ENCODE measurements at regions not wholly inside any gene's neighbourhood (a gene's known extent, or its start where the extent isn't known, plus 50 kb on each side); places are given as distances from the start of the nearest gene placed in this dataset.
"Not testable (repeated sequence)": the region's sequence is repeated elsewhere in the genome, so short reads cannot be mapped to it uniquely, and the experiment has no call there.

GRCh38 chr7:149568218-149568617, 70.6 kb upstream of the ZNF746 start:
- no peak for DNase-seq (ENCODE audit: low spot score)

- DNase-seq (ENCODE audit: low spot score), result no peak
These were observed 68.5 kb upstream of the ZNF746 start for GRCh38 chr7:149566103-149566502.

- no peak for DNase-seq (ENCODE audit: low spot score)
These were observed 67.4 kb upstream of the ZNF746 start for GRCh38 chr7:149565096-149565382.

- no peak for DNase-seq (ENCODE audit: low spot score)
These were observed 66.9 kb upstream of the ZNF746 start for GRCh38 chr7:149564340-149565095.

GRCh38 chr7:149562602-149563001, 65.0 kb upstream of the ZNF746 start:
- DNase-seq (ENCODE audit: low spot score), result no peak

GRCh38 chr7:149561072-149561471, 63.5 kb upstream of the ZNF746 start:
- DNase-seq (ENCODE audit: low spot score), result no peak

- no peak for DNase-seq (ENCODE audit: low spot score)
These were observed 62.1 kb upstream of the ZNF746 start for GRCh38 chr7:149559711-149560110.

GRCh38 chr7:149558149-149558861, 60.7 kb upstream of the ZNF746 start:
- no peak for DNase-seq (ENCODE audit: low spot score)

- not testable (repeated sequence) for DNase-seq (ENCODE audit: low spot score)
These were observed 58.9 kb upstream of the ZNF746 start for GRCh38 chr7:149556525-149556924.

- not testable (repeated sequence) for DNase-seq (ENCODE audit: low spot score)
These were observed 57.2 kb upstream of the ZNF746 start for GRCh38 chr7:149554821-149555220.

GRCh38 chr7:149553991-149554390, 56.4 kb upstream of the ZNF746 start:
- DNase-seq (ENCODE audit: low spot score), result not testable (repeated sequence)

- DNase-seq (ENCODE audit: low spot score), result no peak
These were observed 55.2 kb upstream of the ZNF746 start for GRCh38 chr7:149552799-149553198.
